Immature natural killer cell (primary cell): ENCODE measurements at regions not wholly inside any gene's neighbourhood (a gene's known extent, or its start where the extent isn't known, plus 50 kb on each side); places are given as distances from the start of the nearest gene placed in this dataset.

ENCODE experiments used
- DNase-seq, 3 donors: peaks; one replicate each; pipeline ENCODE4 v3.0.0; 2022; ENCODE audit warnings: mixed read lengths in 1 of 3
- H3K27ac Mint-ChIP-seq, 6 donors: one replicate each; pipeline ENCODE4 v1.8.0; 2020; ENCODE audit warnings: mixed read lengths in 6 of 6, mild to moderate bottlenecking in 5 of 6, inconsistent platforms in 4 of 6, moderate library complexity in 3 of 6
- H3K27me3 Mint-ChIP-seq, 3 donors: one replicate each; pipeline ENCODE4 v1.8.0; 2020 to 2021; ENCODE audit warnings: low read depth in 3 of 3, mild to moderate bottlenecking in 3 of 3, mixed read lengths in 3 of 3, moderate library complexity in 3 of 3, inconsistent platforms in 1 of 3
- H3K36me3 Mint-ChIP-seq, 3 donors: one replicate each; pipeline ENCODE4 v1.8.0; 2020; ENCODE audit warnings: mixed read lengths in 3 of 3, inconsistent platforms in 2 of 3, mild to moderate bottlenecking in 2 of 3
- H3K4me1 Mint-ChIP-seq, 2 donors: one replicate each; pipeline ENCODE4 v1.8.0; 2020; ENCODE audit warnings: inconsistent platforms in 2 of 2, mild to moderate bottlenecking in 2 of 2, mixed read lengths in 2 of 2, moderate library complexity in 1 of 2
- H3K4me3 Mint-ChIP-seq, 5 donors: one replicate each; pipeline ENCODE4 v1.8.0; 2020; ENCODE audit warnings: mild to moderate bottlenecking in 5 of 5, mixed read lengths in 5 of 5, inconsistent platforms in 3 of 5, moderate library complexity in 3 of 5
- H3K9me3 Mint-ChIP-seq, 6 donors: one replicate each; pipeline ENCODE4 v1.8.0; 2020; ENCODE audit warnings: mild to moderate bottlenecking in 6 of 6, mixed read lengths in 6 of 6, inconsistent platforms in 4 of 6, moderate library complexity in 3 of 6

DNA sequence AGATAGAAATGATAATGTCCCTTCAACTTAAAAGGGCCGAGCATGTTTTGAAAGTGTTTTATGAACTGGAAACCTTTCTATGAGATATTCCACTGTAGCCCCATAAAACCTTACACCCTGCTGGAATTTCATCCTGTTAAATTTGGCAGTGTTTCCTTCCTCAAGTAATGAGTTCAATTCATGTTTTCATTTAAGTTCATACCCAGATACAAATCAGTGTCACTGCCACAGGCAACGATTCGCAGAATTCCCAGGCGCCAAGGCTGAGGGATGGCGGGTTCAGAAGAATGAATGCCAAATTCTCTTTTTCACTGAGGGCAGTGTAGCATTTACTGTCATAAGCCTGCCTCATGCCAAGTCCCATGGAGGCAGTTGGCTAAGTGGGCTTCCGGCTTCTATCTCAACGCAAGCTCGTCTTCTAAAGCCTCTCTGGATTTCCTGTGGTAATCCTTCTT lies 511.8 kb upstream of the ID4 start:
- Mint-ChIP-seq H3K4me1 (no peaks in the 10 kb centered on the region), H3K9me3 (peaks cover 0 to 21% (median 4%) of the 10 kb centered on the region in 6 donors), H3K27me3 (peaks cover 0 to 2% (median 0%) of the 10 kb centered on the region in 3 donors), H3K27ac (no peak overlapping the region), H3K36me3 (no peaks in the 10 kb centered on the region), H3K4me3 (no peak overlapping the region)
- DNase-seq: no peak

DNA sequence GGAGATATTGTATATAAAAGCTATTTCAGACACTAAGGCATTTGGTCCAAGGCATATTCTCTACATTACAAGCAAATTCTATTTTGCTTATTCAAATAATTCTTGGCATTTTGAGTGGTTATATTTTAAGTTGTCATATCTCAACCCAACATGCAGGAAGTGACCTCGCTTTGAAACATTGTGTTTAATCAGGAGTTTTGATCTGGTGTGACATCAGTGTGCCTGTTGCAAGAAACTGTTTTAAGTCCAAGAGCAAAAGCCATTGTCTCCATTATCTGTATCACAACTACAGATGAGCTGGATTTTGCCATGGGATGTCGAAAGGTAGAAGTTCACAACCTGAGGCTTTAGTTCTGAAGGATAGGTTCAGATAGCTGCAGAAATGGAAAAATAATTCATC lies 509.9 kb upstream of the ID4 start:
- Mint-ChIP-seq H3K27ac (no peak overlapping the region), H3K36me3 (no peaks in the 10 kb centered on the region), H3K4me1 (no peaks in the 10 kb centered on the region), H3K27me3 (peaks cover 0 to 2% (median 0%) of the 10 kb centered on the region in 3 donors), H3K9me3 (peaks cover 0 to 12% (median 2%) of the 10 kb centered on the region in 6 donors), H3K4me3 (no peak overlapping the region)
- DNase-seq: no peak

GRCh38 chr6:19327661-19328060 lies 509.5 kb upstream of the ID4 start:
- DNase-seq: no peak
- Mint-ChIP-seq H3K4me3 (no peak overlapping the region), H3K36me3 (no peaks in the 10 kb centered on the region), H3K27ac (no peak overlapping the region), H3K27me3 (peaks cover 0 to 2% (median 0%) of the 10 kb centered on the region in 3 donors), H3K9me3 (peaks cover 0 to 12% (median 2%) of the 10 kb centered on the region in 6 donors), H3K4me1 (no peaks in the 10 kb centered on the region)

GRCh38 chr6:19329078-19329477 lies 508.1 kb upstream of the ID4 start:
- Mint-ChIP-seq H3K9me3 (peaks cover 2 to 12% (median 2%) of the 10 kb centered on the region in 6 donors), H3K4me3 (no peak overlapping the region), H3K27ac (no peak overlapping the region), H3K4me1 (no peaks in the 10 kb centered on the region), H3K27me3 (peaks cover 0 to 2% (median 0%) of the 10 kb centered on the region in 3 donors), H3K36me3 (no peaks in the 10 kb centered on the region)
- DNase-seq: no peak

GRCh38 chr6:19331089-19331488 lies 506.1 kb upstream of the ID4 start:
- Mint-ChIP-seq H3K4me3 (no peak overlapping the region), H3K36me3 (no peaks in the 10 kb centered on the region), H3K4me1 (no peaks in the 10 kb centered on the region)

DNA sequence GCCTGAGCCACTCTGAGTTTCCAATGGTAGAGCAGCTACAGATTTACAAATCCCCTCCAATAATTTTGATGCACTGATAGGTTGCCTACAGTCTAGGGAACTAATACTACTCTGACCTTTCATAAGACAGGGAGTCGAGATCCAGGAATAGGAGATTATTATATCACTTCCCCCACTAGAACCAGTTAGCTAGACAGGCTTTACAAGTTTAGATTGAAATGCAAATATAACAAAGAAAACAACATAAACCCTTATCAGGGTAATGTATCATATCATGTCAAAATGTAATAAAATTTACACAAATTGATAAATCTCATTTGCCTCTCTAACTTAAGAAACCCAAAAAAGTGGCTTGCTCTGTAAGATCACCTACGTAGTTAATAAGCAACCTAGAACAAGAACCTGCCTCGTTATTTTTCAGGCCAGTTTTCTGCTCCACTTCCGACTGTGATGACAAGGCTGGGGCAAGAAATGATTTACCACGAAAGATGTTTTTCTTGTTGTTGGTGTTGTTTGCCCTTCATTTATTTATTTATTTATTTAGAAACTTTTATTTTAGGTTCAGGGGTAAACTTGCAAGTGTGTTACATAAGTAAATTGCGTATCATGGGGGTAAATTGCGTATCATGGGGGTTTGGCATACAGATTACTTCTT lies 504.2 kb upstream of the ID4 start:
- DNase-seq: no peak
- no peaks in the 10 kb centered on the region for H3K36me3 Mint-ChIP-seq
- H3K4me3 Mint-ChIP-seq: no peak overlapping the region
- no peak overlapping the region for H3K27ac Mint-ChIP-seq
- no peaks in the 10 kb centered on the region for H3K27me3 Mint-ChIP-seq
- peaks cover 0 to 11% (median 4%) of the 10 kb centered on the region in 6 donors for H3K9me3 Mint-ChIP-seq
- no peaks in the 10 kb centered on the region for H3K4me1 Mint-ChIP-seq

More at GRCh38 chr6:19331089-19331488, 506.1 kb upstream of the ID4 start:
- DNase-seq: no peak
- Mint-ChIP-seq H3K9me3 (peaks cover 2 to 17% (median 4%) of the 10 kb centered on the region in 6 donors), H3K27ac (no peak overlapping the region), H3K27me3 (peaks cover 0 to 2% (median 0%) of the 10 kb centered on the region in 3 donors)

GRCh38 chr6:19333936-19334335 lies 503.2 kb upstream of the ID4 start:
- no peak overlapping the region for H3K4me3 Mint-ChIP-seq
- no peaks in the 10 kb centered on the region for H3K36me3 Mint-ChIP-seq
- peaks cover 0 to 11% (median 4%) of the 10 kb centered on the region in 6 donors for H3K9me3 Mint-ChIP-seq
- H3K27ac Mint-ChIP-seq: no peak overlapping the region
- H3K27me3 Mint-ChIP-seq: no peaks in the 10 kb centered on the region
- DNase-seq: no peak
- no peaks in the 10 kb centered on the region for H3K4me1 Mint-ChIP-seq

- peaks cover 0 to 2% (median 2%) of the 10 kb centered on the region in 3 donors for H3K27me3 Mint-ChIP-seq
- peaks cover 5 to 14% (median 7%) of the 10 kb centered on the region in 6 donors for H3K9me3 Mint-ChIP-seq
- no peaks in the 10 kb centered on the region for H3K4me1 Mint-ChIP-seq
- no peak overlapping the region for H3K27ac Mint-ChIP-seq
- H3K36me3 Mint-ChIP-seq: no peaks in the 10 kb centered on the region
- H3K4me3 Mint-ChIP-seq: no peak overlapping the region
- DNase-seq: no peak
These were observed 500.6 kb upstream of the ID4 start for GRCh38 chr6:19336579-19336978.

GRCh38 chr6:19337101-19337500 lies 500.1 kb upstream of the ID4 start:
- no peak for DNase-seq
- no peaks in the 10 kb centered on the region for H3K36me3 Mint-ChIP-seq
- H3K9me3 Mint-ChIP-seq: peaks cover 3 to 10% (median 6%) of the 10 kb centered on the region in 6 donors
- H3K27me3 Mint-ChIP-seq: peaks cover 0 to 2% (median 2%) of the 10 kb centered on the region in 3 donors
- no peaks in the 10 kb centered on the region for H3K4me1 Mint-ChIP-seq
- no peak overlapping the region for H3K4me3 Mint-ChIP-seq
- no peak overlapping the region for H3K27ac Mint-ChIP-seq

GRCh38 chr6:19342616-19343015 lies 494.6 kb upstream of the ID4 start:
- Mint-ChIP-seq H3K4me3 (no peak overlapping the region), H3K4me1 (no peaks in the 10 kb centered on the region), H3K27me3 (peaks cover 0 to 2% (median 2%) of the 10 kb centered on the region in 3 donors), H3K27ac (no peak overlapping the region), H3K9me3 (peaks cover 3 to 24% (median 18%) of the 10 kb centered on the region in 6 donors), H3K36me3 (no peaks in the 10 kb centered on the region)
- DNase-seq: no peak

DNA sequence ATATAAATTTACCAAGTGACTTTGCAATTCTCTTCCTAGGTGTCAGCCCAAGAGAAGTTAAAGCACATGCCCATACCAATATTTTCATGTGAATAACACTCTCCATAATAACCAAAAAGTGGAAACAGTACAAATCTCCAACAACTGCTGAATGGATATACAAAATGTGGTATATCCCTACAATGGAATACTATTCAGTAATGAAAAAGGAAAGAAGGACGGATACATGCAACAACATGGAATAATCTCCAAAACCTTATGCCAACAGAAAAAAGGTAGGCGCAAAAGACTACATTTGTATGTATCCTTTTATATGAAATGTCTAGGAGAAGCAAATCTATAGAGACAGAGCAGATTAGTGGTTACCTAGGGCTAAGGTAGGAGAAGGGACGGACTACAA lies 487.7 kb upstream of the ID4 start:
- no peak overlapping the region for H3K27ac Mint-ChIP-seq
- no peaks in the 10 kb centered on the region for H3K36me3 Mint-ChIP-seq
- no peak overlapping the region for H3K4me3 Mint-ChIP-seq
- no peak for DNase-seq
- H3K9me3 Mint-ChIP-seq: peaks cover 4 to 27% (median 14%) of the 10 kb centered on the region in 6 donors
- no peaks in the 10 kb centered on the region for H3K4me1 Mint-ChIP-seq
- H3K27me3 Mint-ChIP-seq: peaks cover 0 to 4% (median 0%) of the 10 kb centered on the region in 3 donors

GRCh38 chr6:19354181-19354580 lies 483.0 kb upstream of the ID4 start:
- no peak overlapping the region for H3K4me3 Mint-ChIP-seq
- H3K27me3 Mint-ChIP-seq: peaks cover 0 to 3% (median 0%) of the 10 kb centered on the region in 3 donors
- H3K4me1 Mint-ChIP-seq: no peaks in the 10 kb centered on the region
- DNase-seq: no peak
- H3K36me3 Mint-ChIP-seq: no peaks in the 10 kb centered on the region
- peaks cover 6 to 22% (median 7%) of the 10 kb centered on the region in 6 donors for H3K9me3 Mint-ChIP-seq
- H3K27ac Mint-ChIP-seq: no peak overlapping the region

DNA sequence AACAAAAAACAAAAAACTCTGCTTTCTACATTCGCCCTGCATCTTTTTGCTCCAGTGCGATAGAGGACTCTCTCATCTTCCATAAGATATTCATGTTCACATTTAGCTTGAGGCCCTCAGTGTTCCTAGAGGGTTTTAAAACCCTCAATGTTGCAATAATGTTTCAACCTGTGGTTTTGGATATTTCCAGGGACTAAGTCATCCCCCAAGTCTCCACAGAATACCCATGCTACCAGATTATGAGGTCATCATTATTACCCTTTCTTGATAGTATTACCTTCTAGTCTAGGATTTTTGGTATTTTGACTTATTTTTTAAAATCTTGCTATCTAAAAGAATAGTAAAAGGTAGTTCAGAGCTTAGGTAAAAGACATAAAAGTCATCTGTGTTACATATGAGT lies 480.5 kb upstream of the ID4 start:
- Mint-ChIP-seq H3K4me3 (no peak overlapping the region), H3K9me3 (peaks cover 0 to 8% (median under 1%) of the 10 kb centered on the region in 6 donors), H3K27me3 (peaks cover 0 to 3% (median 0%) of the 10 kb centered on the region in 3 donors), H3K36me3 (no peaks in the 10 kb centered on the region), H3K27ac (no peak overlapping the region), H3K4me1 (no peaks in the 10 kb centered on the region)
- no peak for DNase-seq

DNA sequence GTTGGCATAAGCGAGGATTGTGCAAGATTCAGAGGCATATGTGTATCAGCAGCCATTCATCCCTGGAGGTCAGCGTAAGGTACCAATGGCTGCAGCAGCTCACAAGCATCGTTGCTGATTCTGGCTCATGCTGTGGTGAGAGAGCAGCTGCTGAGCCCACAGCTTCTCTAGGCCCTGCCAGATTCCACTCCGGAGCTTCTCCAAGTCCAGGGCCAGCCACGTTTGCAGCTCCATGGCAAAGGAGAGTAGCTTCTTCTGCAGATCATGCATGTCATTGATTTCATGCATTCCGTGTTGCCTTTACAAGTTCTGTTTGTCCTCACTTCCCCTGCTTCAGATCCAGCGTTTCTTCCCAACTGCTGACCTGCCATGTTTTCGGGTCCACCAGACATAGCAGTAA lies 474.8 kb upstream of the ID4 start:
- no peaks in the 10 kb centered on the region for H3K36me3 Mint-ChIP-seq
- H3K27me3 Mint-ChIP-seq: no peaks in the 10 kb centered on the region
- peaks cover 0 to 20% (median 2%) of the 10 kb centered on the region in 6 donors for H3K9me3 Mint-ChIP-seq
- H3K4me1 Mint-ChIP-seq: no peaks in the 10 kb centered on the region
- DNase-seq: no peak
- no peak overlapping the region for H3K4me3 Mint-ChIP-seq
- H3K27ac Mint-ChIP-seq: no peak overlapping the region

GRCh38 chr6:19368511-19368910 lies 468.7 kb upstream of the ID4 start:
- DNase-seq: no peak
- Mint-ChIP-seq H3K9me3 (peaks cover 0 to 25% (median 9%) of the 10 kb centered on the region in 6 donors), H3K27me3 (no peaks in the 10 kb centered on the region), H3K4me3 (no peak overlapping the region), H3K27ac (no peak overlapping the region), H3K4me1 (no peaks in the 10 kb centered on the region), H3K36me3 (no peaks in the 10 kb centered on the region)
